ENCODE measurements at regions not wholly inside any gene's neighbourhood (a gene's known extent, or its start where the extent isn't known, plus 50 kb on each side); places are given as distances from the start of the nearest gene placed in this dataset.

DNA sequence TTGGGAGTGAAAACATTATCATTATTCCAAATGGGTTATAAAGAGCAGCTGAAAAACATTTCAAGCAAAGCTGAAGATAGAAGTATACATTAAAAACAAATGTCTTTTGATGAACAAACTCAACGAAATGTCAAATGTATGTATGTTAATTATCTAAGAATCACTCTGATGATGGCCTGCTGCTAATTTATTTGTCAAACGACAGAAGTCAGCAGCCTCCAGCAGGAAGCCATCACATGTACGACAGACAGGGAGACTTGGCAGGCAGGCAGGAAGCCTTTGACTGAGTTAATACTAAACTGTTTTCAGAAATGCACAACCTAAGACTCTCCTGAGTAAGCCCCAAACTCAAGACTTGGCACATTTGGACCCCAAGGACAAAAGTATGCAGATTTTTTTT, 491.1 kb downstream of the ZNF385D start:
- no peak overlapping the region for H3K4me3 ChIP-seq
- TF ChIP-seq RNF2 (IDR thresholded peaks at IDR 0.05; ENCODE audit: borderline replicate concordance, low read depth): no peak
- TF ChIP-seq, protein P1, sequence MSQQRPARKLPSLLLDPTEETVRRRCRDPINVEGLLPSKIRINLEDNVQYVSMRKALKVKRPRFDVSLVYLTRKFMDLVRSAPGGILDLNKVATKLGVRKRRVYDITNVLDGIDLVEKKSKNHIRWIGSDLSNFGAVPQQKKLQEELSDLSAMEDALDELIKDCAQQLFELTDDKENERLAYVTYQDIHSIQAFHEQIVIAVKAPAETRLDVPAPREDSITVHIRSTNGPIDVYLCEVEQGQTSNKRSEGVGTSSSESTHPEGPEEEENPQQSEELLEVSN (IDR thresholded peaks at IDR 0.05; ENCODE audit: borderline replicate concordance, low read depth): no peak
- TF ChIP-seq RCOR1 (IDR thresholded peaks at IDR 0.05; ENCODE audit: low read depth, low read length): no peak
- no peak for TF ChIP-seq MAZ (IDR thresholded peaks at IDR 0.05; ENCODE audit: borderline replicate concordance, low read depth, low read length)
- TF ChIP-seq JUNB (IDR thresholded peaks at IDR 0.05): no peak
- TF ChIP-seq KDM5A (IDR thresholded peaks at IDR 0.05): no peak
- TF ChIP-seq CTCF (IDR thresholded peaks at IDR 0.05): no peak
- TF ChIP-seq FOXS1 (CRISPR knock-in tag; IDR thresholded peaks at IDR 0.05): no peak
- TF ChIP-seq FOSB (CRISPR knock-in tag; IDR thresholded peaks at IDR 0.05): no peak
- TF ChIP-seq RAD21 (conservative IDR thresholded peaks at IDR 0.05 in 1 of 2, IDR thresholded peaks at IDR 0.05 in 1 of 2): no peak
- TF ChIP-seq ZNF302 (CRISPR knock-in tag; IDR thresholded peaks at IDR 0.05): no peak
- no peak for TF ChIP-seq FOSL2 (IDR thresholded peaks at IDR 0.05)
- no peak for TF ChIP-seq FOSL2 (CRISPR knock-in tag; IDR thresholded peaks at IDR 0.05)
- no peak for TF ChIP-seq PHF8 (IDR thresholded peaks at IDR 0.05; ENCODE audit: borderline replicate concordance, low read depth)
- TF ChIP-seq KDM1A (IDR thresholded peaks at IDR 0.05; ENCODE audit: low read depth): no peak
- no peak for TF ChIP-seq BHLHE40 (IDR thresholded peaks at IDR 0.05; ENCODE audit: low read depth, low read length)
- TF ChIP-seq EHMT2 (IDR thresholded peaks at IDR 0.05; ENCODE audit: low read depth): no peak
- TF ChIP-seq, protein P2, sequence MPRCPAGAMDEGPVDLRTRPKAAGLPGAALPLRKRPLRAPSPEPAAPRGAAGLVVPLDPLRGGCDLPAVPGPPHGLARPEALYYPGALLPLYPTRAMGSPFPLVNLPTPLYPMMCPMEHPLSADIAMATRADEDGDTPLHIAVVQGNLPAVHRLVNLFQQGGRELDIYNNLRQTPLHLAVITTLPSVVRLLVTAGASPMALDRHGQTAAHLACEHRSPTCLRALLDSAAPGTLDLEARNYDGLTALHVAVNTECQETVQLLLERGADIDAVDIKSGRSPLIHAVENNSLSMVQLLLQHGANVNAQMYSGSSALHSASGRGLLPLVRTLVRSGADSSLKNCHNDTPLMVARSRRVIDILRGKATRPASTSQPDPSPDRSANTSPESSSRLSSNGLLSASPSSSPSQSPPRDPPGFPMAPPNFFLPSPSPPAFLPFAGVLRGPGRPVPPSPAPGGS (IDR thresholded peaks at IDR 0.05): no peak
- TF ChIP-seq JUN (IDR thresholded peaks at IDR 0.05): no peak
- TF ChIP-seq HOXB5 (CRISPR knock-in tag; IDR thresholded peaks at IDR 0.05): no peak
- FAIRE-seq (no peak), DNase-seq (ENCODE audit: low read depth in 1 of 2, low spot score in 1 of 2) (no peak), ATAC-seq (no peak)
- POLR2A ChIA-PET: no interaction called here
- CTCF ChIA-PET: no interaction called here
- no peaks in the 10 kb centered on the region for H3K9me3 ChIP-seq
- H3K4me2 ChIP-seq: no peak overlapping the region
- WGBS (ENCODE audit: missing lambda C conversion rate): 3% methylated on average over 3 of the region's 3 CpGs
- no peak overlapping the region for H3K27ac ChIP-seq
- H3K4me1 ChIP-seq: no peaks in the 10 kb centered on the region

- WGBS (ENCODE audit: missing lambda C conversion rate): 0% methylated on average over 1 of the region's 1 CpG
- no peak for ATAC-seq
- H3K4me3 ChIP-seq: no peak overlapping the region
- H3K27ac ChIP-seq: no peak overlapping the region
- ChIA-PET CTCF (no interaction called here), POLR2A (no interaction called here)
- H3K4me1 ChIP-seq: no peaks in the 10 kb centered on the region
- no peak for FAIRE-seq
- H3K4me2 ChIP-seq: no peak overlapping the region
- H3K9me3 ChIP-seq: no peaks in the 10 kb centered on the region
- DNase-seq (ENCODE audit: low read depth in 1 of 2, low spot score in 1 of 2): no peak
- no peak for TF ChIP-seq RARB (CRISPR knock-in tag; IDR thresholded peaks at IDR 0.05)
- no peak for TF ChIP-seq FOSL2 (IDR thresholded peaks at IDR 0.05)
- TF ChIP-seq FOSL2 (CRISPR knock-in tag; IDR thresholded peaks at IDR 0.05): no peak
- TF ChIP-seq EHF (CRISPR knock-in tag; IDR thresholded peaks at IDR 0.05): no peak
- no peak for TF ChIP-seq ZNF302 (CRISPR knock-in tag; IDR thresholded peaks at IDR 0.05)
- TF ChIP-seq ZSCAN20 (CRISPR knock-in tag; IDR thresholded peaks at IDR 0.05): no peak
- TF ChIP-seq CBX2 (IDR thresholded peaks at IDR 0.05; ENCODE audit: borderline replicate concordance, low read depth): no peak
- TF ChIP-seq, protein P3, sequence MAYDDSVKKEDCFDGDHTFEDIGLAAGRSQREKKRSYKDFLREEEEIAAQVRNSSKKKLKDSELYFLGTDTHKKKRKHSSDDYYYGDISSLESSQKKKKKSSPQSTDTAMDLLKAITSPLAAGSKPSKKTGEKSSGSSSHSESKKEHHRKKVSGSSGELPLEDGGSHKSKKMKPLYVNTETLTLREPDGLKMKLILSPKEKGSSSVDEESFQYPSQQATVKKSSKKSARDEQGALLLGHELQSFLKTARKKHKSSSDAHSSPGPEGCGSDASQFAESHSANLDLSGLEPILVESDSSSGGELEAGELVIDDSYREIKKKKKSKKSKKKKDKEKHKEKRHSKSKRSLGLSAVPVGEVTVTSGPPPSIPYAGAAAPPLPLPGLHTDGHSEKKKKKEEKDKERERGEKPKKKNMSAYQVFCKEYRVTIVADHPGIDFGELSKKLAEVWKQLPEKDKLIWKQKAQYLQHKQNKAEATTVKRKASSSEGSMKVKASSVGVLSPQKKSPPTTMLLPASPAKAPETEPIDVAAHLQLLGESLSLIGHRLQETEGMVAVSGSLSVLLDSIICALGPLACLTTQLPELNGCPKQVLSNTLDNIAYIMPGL (CRISPR knock-in tag; IDR thresholded peaks at IDR 0.05; ENCODE audit: borderline replicate concordance): no peak
- TF ChIP-seq RNF2 (IDR thresholded peaks at IDR 0.05; ENCODE audit: borderline replicate concordance, low read depth): no peak
- no peak for TF ChIP-seq SMC3 (IDR thresholded peaks at IDR 0.05)
- TF ChIP-seq HDAC2 (IDR thresholded peaks at IDR 0.05): no peak
Observed at GRCh38 chr3:21256932-21257331, 494.1 kb downstream of the ZNF385D start.

Measured in A549 (cell line).